Chondrocyte (in vitro differentiated cells): ENCODE measurements at regions not wholly inside any gene's neighbourhood (a gene's known extent, or its start where the extent isn't known, plus 50 kb on each side); places are given as distances from the start of the nearest gene placed in this dataset.

Experiments
- DNase-seq: peaks from one replicate; pipeline ENCODE4 v3.0.0; 2021; ENCODE audit warnings: mixed read lengths, low spot score
- H3K27ac Mint-ChIP-seq: one replicate; pipeline ENCODE4 v1.8.0; 2021; ENCODE audit warnings: mild to moderate bottlenecking, moderate library complexity, mixed read lengths; ENCODE audit not compliant: unreplicated experiment
- H3K27me3 Mint-ChIP-seq: 2 replicates; pipeline ENCODE4 v1.8.0; 2021; ENCODE audit warnings: low read depth, mixed read lengths
- H3K36me3 Mint-ChIP-seq: 2 replicates; pipeline ENCODE4 v1.8.0; 2021; ENCODE audit warnings: low read depth, mixed read lengths
- H3K4me1 Mint-ChIP-seq: 2 replicates; pipeline ENCODE4 v1.8.0; 2021; ENCODE audit warnings: low read depth, mild to moderate bottlenecking, mixed read lengths
- H3K4me3 Mint-ChIP-seq: one replicate; pipeline ENCODE4 v1.8.0; 2021; ENCODE audit warnings: mild to moderate bottlenecking, moderate library complexity, mixed read lengths; ENCODE audit not compliant: unreplicated experiment
- H3K9me3 Mint-ChIP-seq: 2 replicates; pipeline ENCODE4 v1.8.0; 2021; ENCODE audit warnings: low read depth, mixed read lengths
- CTCF ChIP-seq: fragments of 200-600 bp; sonication (generic); IDR thresholded peaks from 2 replicates; pipeline ENCODE4 v1.5.0; 2021; ENCODE audit warnings: antibody characterized with exemption, mild to moderate bottlenecking, moderate library complexity

GRCh38 chr15:87500240-87500639 is 756.3 kb downstream of the NTRK3 start:
- Mint-ChIP-seq H3K27me3 (no peaks in the 10 kb centered on the region), H3K4me3 (no peak overlapping the region), H3K27ac (no peak overlapping the region), H3K36me3 (no peaks in the 10 kb centered on the region), H3K9me3 (peaks cover 1% of the 10 kb centered on the region), H3K4me1 (no peaks in the 10 kb centered on the region)
- no peak for TF ChIP-seq CTCF
- DNase-seq = no peak

GRCh38 chr15:87498560-87498959 is 758.0 kb downstream of the NTRK3 start:
- H3K27ac Mint-ChIP-seq = no peak overlapping the region
- DNase-seq = no peak

GRCh38 chr15:87496795-87497194 is 759.7 kb downstream of the NTRK3 start:
- no peaks in the 10 kb centered on the region for H3K27me3 Mint-ChIP-seq
- no peak for TF ChIP-seq CTCF
- DNase-seq = no peak
- H3K9me3 Mint-ChIP-seq = peaks cover 2% of the 10 kb centered on the region
- no peak overlapping the region for H3K4me3 Mint-ChIP-seq
- H3K4me1 Mint-ChIP-seq = no peaks in the 10 kb centered on the region
- H3K27ac Mint-ChIP-seq = no peak overlapping the region
- no peaks in the 10 kb centered on the region for H3K36me3 Mint-ChIP-seq

More at GRCh38 chr15:87498560-87498959, 758.0 kb downstream of the NTRK3 start:
- no peaks in the 10 kb centered on the region for H3K27me3 Mint-ChIP-seq
- H3K9me3 Mint-ChIP-seq = peaks cover 2% of the 10 kb centered on the region
- no peak for TF ChIP-seq CTCF
- no peak overlapping the region for H3K4me3 Mint-ChIP-seq
- H3K4me1 Mint-ChIP-seq = no peaks in the 10 kb centered on the region
- H3K36me3 Mint-ChIP-seq = no peaks in the 10 kb centered on the region

- Mint-ChIP-seq H3K4me3 (no peak overlapping the region), H3K27ac (no peak overlapping the region), H3K27me3 (no peaks in the 10 kb centered on the region), H3K9me3 (peaks cover 2% of the 10 kb centered on the region), H3K36me3 (no peaks in the 10 kb centered on the region), H3K4me1 (no peaks in the 10 kb centered on the region)
- no peak for DNase-seq
- TF ChIP-seq CTCF = no peak
Measured at GRCh38 chr15:87496109-87496508, 760.4 kb downstream of the NTRK3 start.

GRCh38 chr15:87493803-87494202 is 762.7 kb downstream of the NTRK3 start:
- no peaks in the 10 kb centered on the region for H3K4me1 Mint-ChIP-seq
- H3K27me3 Mint-ChIP-seq = no peaks in the 10 kb centered on the region
- no peak overlapping the region for H3K27ac Mint-ChIP-seq
- H3K4me3 Mint-ChIP-seq = no peak overlapping the region
- TF ChIP-seq CTCF = no peak
- DNase-seq = no peak
- no peaks in the 10 kb centered on the region for H3K36me3 Mint-ChIP-seq
- peaks cover 2% of the 10 kb centered on the region for H3K9me3 Mint-ChIP-seq
